Nephron progenitor cell (in vitro differentiated cells): ENCODE measurements at regions not wholly inside any gene's neighbourhood (a gene's known extent, or its start where the extent isn't known, plus 50 kb on each side); places are given as distances from the start of the nearest gene placed in this dataset.

ENCODE experiments used
- DNase-seq: peaks from one replicate; pipeline ENCODE4 v3.0.0; 2021
- H3K27ac Mint-ChIP-seq: 2 replicates; pipeline ENCODE4 v1.8.0; 2021; ENCODE audit warnings: mild to moderate bottlenecking, moderate library complexity, mixed read lengths
- H3K27me3 Mint-ChIP-seq: 2 replicates; pipeline ENCODE4 v1.8.0; 2021; ENCODE audit warnings: mild to moderate bottlenecking, low read depth, mixed read lengths; ENCODE audit not compliant: poor library complexity
- H3K36me3 Mint-ChIP-seq: 2 replicates; pipeline ENCODE4 v1.8.0; 2021; ENCODE audit warnings: low read depth, mixed read lengths
- H3K4me1 Mint-ChIP-seq: 2 replicates; pipeline ENCODE4 v1.8.0; 2021; ENCODE audit warnings: mixed read lengths
- H3K4me3 Mint-ChIP-seq: 2 replicates; pipeline ENCODE4 v1.8.0; 2021; ENCODE audit warnings: mild to moderate bottlenecking, moderate library complexity, mixed read lengths
- H3K9me3 Mint-ChIP-seq: 2 replicates; pipeline ENCODE4 v1.8.0; 2021; ENCODE audit warnings: mild to moderate bottlenecking, moderate library complexity, mixed read lengths
- CTCF ChIP-seq: fragments of 200-600 bp; sonication (generic); IDR thresholded peaks from 2 replicates; pipeline ENCODE4 v1.5.0; 2021; ENCODE audit warnings: antibody characterized with exemption

- DNase-seq = no peak
- no peak overlapping the region for H3K27ac Mint-ChIP-seq
- H3K4me1 Mint-ChIP-seq = no peaks in the 10 kb centered on the region
- H3K9me3 Mint-ChIP-seq = no peaks in the 10 kb centered on the region
- H3K36me3 Mint-ChIP-seq = no peaks in the 10 kb centered on the region
- no peaks in the 10 kb centered on the region for H3K27me3 Mint-ChIP-seq
- H3K4me3 Mint-ChIP-seq = no peak overlapping the region
- TF ChIP-seq CTCF = no peak
Measured at GRCh38 chr10:56068040-56068439, 293.0 kb downstream of the ZWINT start.

GRCh38 chr10:56063642-56064041 lies 297.4 kb downstream of the ZWINT start:
- TF ChIP-seq CTCF = no peak
- Mint-ChIP-seq H3K4me1 (no peaks in the 10 kb centered on the region), H3K36me3 (no peaks in the 10 kb centered on the region), H3K27me3 (no peaks in the 10 kb centered on the region), H3K9me3 (no peaks in the 10 kb centered on the region), H3K27ac (no peak overlapping the region), H3K4me3 (no peak overlapping the region)
- no peak for DNase-seq

- no peak for TF ChIP-seq CTCF
- Mint-ChIP-seq H3K36me3 (no peaks in the 10 kb centered on the region), H3K4me3 (no peak overlapping the region), H3K27ac (no peak overlapping the region), H3K27me3 (no peaks in the 10 kb centered on the region), H3K9me3 (no peaks in the 10 kb centered on the region), H3K4me1 (no peaks in the 10 kb centered on the region)
- no peak for DNase-seq
Measured at GRCh38 chr10:56057860-56058259, 303.2 kb downstream of the ZWINT start.

- DNase-seq = no peak
- H3K4me3 Mint-ChIP-seq = no peak overlapping the region
- H3K27ac Mint-ChIP-seq = no peak overlapping the region
- TF ChIP-seq CTCF = no peak
- H3K9me3 Mint-ChIP-seq = no peaks in the 10 kb centered on the region
- H3K36me3 Mint-ChIP-seq = no peaks in the 10 kb centered on the region
- no peaks in the 10 kb centered on the region for H3K4me1 Mint-ChIP-seq
- peaks cover 6% of the 10 kb centered on the region for H3K27me3 Mint-ChIP-seq
Measured at GRCh38 chr10:56035489-56035888, 325.6 kb downstream of the ZWINT start.

- no peak overlapping the region for H3K4me3 Mint-ChIP-seq
- no peaks in the 10 kb centered on the region for H3K36me3 Mint-ChIP-seq
- peaks cover 8% of the 10 kb centered on the region for H3K4me1 Mint-ChIP-seq
- no peaks in the 10 kb centered on the region for H3K9me3 Mint-ChIP-seq
- H3K27ac Mint-ChIP-seq = no peak overlapping the region
- no peak for DNase-seq
- no peaks in the 10 kb centered on the region for H3K27me3 Mint-ChIP-seq
- TF ChIP-seq CTCF = no peak
Measured at GRCh38 chr10:56028298-56029132, 332.5 kb downstream of the ZWINT start.

- no peak for TF ChIP-seq CTCF
- H3K4me1 Mint-ChIP-seq = no peaks in the 10 kb centered on the region
- H3K36me3 Mint-ChIP-seq = no peaks in the 10 kb centered on the region
- no peak for DNase-seq
- no peak overlapping the region for H3K27ac Mint-ChIP-seq
- no peak overlapping the region for H3K4me3 Mint-ChIP-seq
- no peaks in the 10 kb centered on the region for H3K27me3 Mint-ChIP-seq
- H3K9me3 Mint-ChIP-seq = no peaks in the 10 kb centered on the region
Measured at GRCh38 chr10:56012101-56012500, 349.0 kb downstream of the ZWINT start.
